Right cardiac atrium (tissue), 5 donors: ENCODE measurements at regions not wholly inside any gene's neighbourhood (a gene's known extent, or its start where the extent isn't known, plus 50 kb on each side); places are given as distances from the start of the nearest gene placed in this dataset.
A peak's percentile ranks its signal among the peaks of the same experiment; 100 is the strongest.

Experiments used
- ATAC-seq, 2 donors: fragments of 200-7000 bp; cut with Tn5 transposase; one replicate each; pipeline versions ENCODE4 v1.8.0 to v1.9.1; 2020; ENCODE audit warnings: moderate library complexity in 2 of 2, mild to moderate bottlenecking in 1 of 2
- DNase-seq, 3 donors: peaks; one replicate each; pipeline ENCODE4 v3.0.0-alpha.2; 2020
- H3K27ac ChIP-seq: one replicate; pipeline ENCODE4 v1.5.1; 2013; ENCODE audit warnings: mild to moderate bottlenecking, low read length, control low read depth, moderate library complexity
- H3K27me3 ChIP-seq: one replicate; pipeline ENCODE4 v1.6.1; 2013; ENCODE audit not compliant: control insufficient read depth, insufficient read depth
- H3K4me1 ChIP-seq: one replicate; pipeline ENCODE4 v1.6.1; 2013; ENCODE audit warnings: low read length; ENCODE audit not compliant: control insufficient read depth, insufficient read depth
- H3K4me3 ChIP-seq: one replicate; pipeline ENCODE4 v1.5.1; 2013; ENCODE audit warnings: low read length, control low read depth
- H3K9me3 ChIP-seq: one replicate; pipeline ENCODE4 v1.6.1; 2013; ENCODE audit warnings: low read length; ENCODE audit not compliant: control insufficient read depth
- WGBS: extraction: QIAGEN DNeasy Blood & Tissue Kit; methylation state at CpG from one replicate; pipeline ENCODE4 v1.1.7; 2013; 5-methylcytosine and 5-hydroxymethylcytosine counted together
- intact Hi-C, 4 donors: fragments of 100-400 bp; cut with DNase I; formaldehyde crosslinking; loops; one replicate each; pipeline versions ENCODE4 v1.11.0 to v1.14.0; 2022 to 2023
- donor health status: healthy with polysubstance abuse.
- donor health status: DM: no; HTN: yes; CAD: no.
- donor health status: DM: no; HTN: no; CAD: no.
- donor health status: DM: no; HTN: yes; CAD: no; lungs with severe emphysema.
- donor health status: DM: yes; HTN: yes; CAD: no.

GRCh38 chr12:30828686-30829085, 73.9 kb upstream of the CAPRIN2 start:
- intact Hi-C loops = no loop called here
- H3K4me1 ChIP-seq = no peaks in the 10 kb centered on the region
- no peaks in the 10 kb centered on the region for H3K27me3 ChIP-seq
- H3K4me3 ChIP-seq = no peak overlapping the region
- 59% methylated on average over 4 of the region's 4 CpGs for WGBS
- ATAC-seq (no peak), DNase-seq (no peak)
- no peaks in the 10 kb centered on the region for H3K9me3 ChIP-seq
- H3K27ac ChIP-seq = no peak overlapping the region

DNA sequence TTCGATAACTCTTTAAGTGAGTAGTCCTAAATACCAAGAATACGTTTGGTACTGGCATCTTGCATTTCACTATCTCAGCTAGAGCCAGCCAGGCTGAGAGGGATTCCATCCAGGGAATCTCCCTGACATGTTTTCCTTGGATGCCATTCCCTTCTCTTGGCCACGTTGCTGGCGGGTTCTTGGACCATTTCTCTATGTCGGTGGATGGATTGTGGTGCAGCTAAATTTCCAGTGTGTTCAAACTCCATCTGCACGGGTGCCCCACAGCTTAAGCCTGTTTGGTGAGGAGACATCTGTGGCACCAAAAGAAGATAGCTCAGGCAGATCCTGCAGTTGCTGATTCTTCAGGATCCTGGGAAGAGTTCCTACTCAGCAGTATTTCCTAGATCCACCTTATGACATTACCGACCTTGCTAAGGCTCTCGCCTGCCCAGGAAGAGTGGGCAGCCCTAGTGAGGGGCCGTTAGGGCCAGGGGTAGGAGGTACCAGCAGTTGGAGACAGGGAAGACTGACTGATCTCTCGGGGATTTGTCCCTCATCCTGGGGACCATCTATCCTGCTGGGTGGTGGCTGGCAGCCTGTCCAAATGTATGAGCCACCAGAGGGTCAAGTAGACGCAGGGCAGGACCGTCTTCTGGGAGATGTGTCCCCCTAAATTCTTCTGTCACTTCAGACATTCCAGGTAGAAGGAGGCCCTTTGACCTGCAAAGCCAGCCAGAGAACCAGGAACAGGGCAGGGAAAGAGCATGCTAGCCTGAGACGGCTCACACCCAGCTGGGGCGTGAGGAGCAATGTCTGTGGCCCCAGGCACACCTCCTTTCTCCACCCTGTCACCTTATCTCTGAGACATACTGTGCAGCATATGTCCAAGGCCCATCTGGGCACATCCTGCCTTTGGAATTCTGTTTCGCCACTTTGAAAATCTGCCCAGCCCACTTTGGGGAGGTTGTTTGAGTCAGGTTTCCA, 72.6 kb upstream of the CAPRIN2 start:
- Histone ChIP-seq H3K27ac (no peak overlapping the region), H3K4me3 (no peak overlapping the region), H3K4me1 (no peaks in the 10 kb centered on the region), H3K9me3 (no peaks in the 10 kb centered on the region), H3K27me3 (no peaks in the 10 kb centered on the region)
- 69% methylated on average over 15 of the region's 15 CpGs for WGBS
- DNase-seq = no peak
- no peak for ATAC-seq
- intact Hi-C loops = no loop called here

DNA sequence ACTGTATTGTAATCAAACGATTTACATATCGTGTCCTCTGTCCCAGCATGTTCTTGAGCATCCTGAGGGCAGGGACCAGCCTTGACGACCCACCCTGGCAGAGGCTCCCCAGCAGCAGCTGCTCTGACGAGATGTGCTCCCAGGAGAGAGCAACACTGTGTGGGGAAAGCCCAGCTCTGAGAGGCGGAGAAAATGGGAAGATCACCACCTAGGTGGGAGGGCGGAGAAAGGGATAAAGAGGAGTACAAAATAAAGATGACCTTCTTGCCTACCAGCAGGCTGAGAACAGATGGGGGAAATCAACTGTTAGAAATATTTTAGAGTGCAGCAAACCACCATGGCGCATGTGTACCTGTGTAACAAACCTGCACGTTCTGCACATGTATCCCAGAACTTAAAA, 71.5 kb upstream of the CAPRIN2 start:
- intact Hi-C loops = no loop called here
- DNase-seq (no peak), ATAC-seq (no peak)
- WGBS = 81% methylated on average over 8 of the region's 8 CpGs
- H3K4me1 ChIP-seq = no peaks in the 10 kb centered on the region
- H3K27ac ChIP-seq = no peak overlapping the region
- no peaks in the 10 kb centered on the region for H3K27me3 ChIP-seq
- H3K9me3 ChIP-seq = no peaks in the 10 kb centered on the region
- H3K4me3 ChIP-seq = no peak overlapping the region

- intact Hi-C loops = no loop called here
- H3K4me3 ChIP-seq = no peak overlapping the region
- 81% methylated on average over 4 of the region's 4 CpGs for WGBS
- ATAC-seq = no peak
- no peak overlapping the region for H3K27ac ChIP-seq
- no peak for DNase-seq
- no peaks in the 10 kb centered on the region for H3K27me3 ChIP-seq
- H3K9me3 ChIP-seq = no peaks in the 10 kb centered on the region
- no peaks in the 10 kb centered on the region for H3K4me1 ChIP-seq
These were observed 70.6 kb upstream of the CAPRIN2 start for GRCh38 chr12:30825341-30825740.

DNA sequence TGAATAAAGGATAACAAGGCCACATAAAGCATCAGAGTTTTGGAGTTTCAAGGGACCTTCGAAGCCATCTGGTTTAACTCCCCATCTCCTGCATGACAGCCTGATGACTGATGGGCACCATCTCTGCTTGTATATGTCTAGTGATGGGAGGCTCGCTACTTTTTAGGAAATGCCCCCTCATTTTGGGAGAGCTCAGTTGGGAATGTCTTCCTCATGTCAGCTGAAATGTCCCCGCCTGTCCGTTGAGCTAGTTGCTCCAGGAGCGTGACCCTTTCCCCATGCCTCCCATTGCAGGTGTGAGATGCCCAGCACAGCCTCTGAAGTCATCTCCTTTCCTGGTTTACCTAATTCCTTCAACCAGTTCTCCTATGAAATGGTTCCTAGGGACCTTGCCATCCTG, 69.6 kb upstream of the CAPRIN2 start:
- Histone ChIP-seq H3K27me3 (no peaks in the 10 kb centered on the region), H3K27ac (no peak overlapping the region), H3K9me3 (no peaks in the 10 kb centered on the region), H3K4me1 (no peaks in the 10 kb centered on the region), H3K4me3 (no peak overlapping the region)
- WGBS = 99% methylated on average over 5 of the region's 5 CpGs
- ATAC-seq (no peak), DNase-seq (no peak)
- intact Hi-C loops = no loop called here

- ATAC-seq (no peak), DNase-seq (no peak)
- no peaks in the 10 kb centered on the region for H3K9me3 ChIP-seq
- H3K4me3 ChIP-seq = no peak overlapping the region
- H3K4me1 ChIP-seq = no peaks in the 10 kb centered on the region
- 90% methylated on average over 13 of the region's 13 CpGs for WGBS
- intact Hi-C loops = no loop called here
- H3K27ac ChIP-seq = no peak overlapping the region
- H3K27me3 ChIP-seq = no peaks in the 10 kb centered on the region
These were observed 69.0 kb upstream of the CAPRIN2 start for GRCh38 chr12:30823764-30824163.

- H3K4me3 ChIP-seq = peak overlapping the region; percentile 51
- ATAC-seq (peak; percentile 73 to 75), DNase-seq (peak; percentile 35 to 81 (median 76))
- WGBS = 47% methylated on average over 32 of the region's 32 CpGs
- H3K27ac ChIP-seq = peak overlapping the region; percentile 40
- intact Hi-C loops = no loop called here
- H3K4me1 ChIP-seq = no peaks in the 10 kb centered on the region
- H3K27me3 ChIP-seq = no peaks in the 10 kb centered on the region
- H3K9me3 ChIP-seq = no peaks in the 10 kb centered on the region
These were observed 68.5 kb upstream of the CAPRIN2 start for GRCh38 chr12:30823156-30823699.

GRCh38 chr12:30822385-30823155, 67.8 kb upstream of the CAPRIN2 start:
- no peaks in the 10 kb centered on the region for H3K4me1 ChIP-seq
- H3K4me3 ChIP-seq = peak overlapping the region; percentile 51
- ATAC-seq (peak; percentile 90 to 93), DNase-seq (peak; percentile 70 to 91 (median 88))
- H3K27ac ChIP-seq = peak overlapping the region; percentile 40
- H3K9me3 ChIP-seq = no peaks in the 10 kb centered on the region
- intact Hi-C loops = no loop called here
- 13% methylated on average over 50 of the region's 50 CpGs for WGBS
- H3K27me3 ChIP-seq = no peaks in the 10 kb centered on the region

DNA sequence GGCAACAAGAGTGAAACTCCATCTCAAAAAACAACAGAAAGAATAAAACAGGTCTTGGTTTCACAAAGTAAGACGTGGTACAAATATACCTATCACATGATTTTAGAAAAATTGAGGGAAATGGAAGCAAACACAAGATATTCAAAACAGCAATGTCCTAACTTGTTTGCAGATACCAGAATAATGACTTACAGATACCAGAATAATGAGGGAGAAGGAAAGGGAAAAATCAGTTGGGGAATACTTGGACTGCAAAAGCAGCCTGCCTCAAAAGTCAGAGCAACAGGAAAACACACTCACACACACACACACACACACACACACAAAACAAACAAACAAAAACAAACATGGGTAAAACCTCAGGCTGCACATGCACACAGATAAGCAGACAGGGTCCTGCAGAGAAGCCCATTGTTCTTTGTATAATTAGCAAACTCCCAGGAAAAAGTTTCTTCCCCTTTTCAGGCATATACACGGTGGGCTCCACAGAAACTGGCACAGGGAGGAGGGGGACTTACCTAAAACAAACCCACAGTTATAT, 65.7 kb upstream of the CAPRIN2 start:
- no peaks in the 10 kb centered on the region for H3K9me3 ChIP-seq
- no peak overlapping the region for H3K4me3 ChIP-seq
- H3K4me1 ChIP-seq = no peaks in the 10 kb centered on the region
- no peak for ATAC-seq
- no peak overlapping the region for H3K27ac ChIP-seq
- H3K27me3 ChIP-seq = no peaks in the 10 kb centered on the region
- intact Hi-C loops = no loop called here
- DNase-seq = no peak
- WGBS = 60% methylated on average over 2 of the region's 2 CpGs

- ATAC-seq (no peak), DNase-seq (no peak)
- Histone ChIP-seq H3K4me3 (no peak overlapping the region), H3K27me3 (no peaks in the 10 kb centered on the region), H3K9me3 (no peaks in the 10 kb centered on the region), H3K4me1 (no peaks in the 10 kb centered on the region), H3K27ac (no peak overlapping the region)
- intact Hi-C loops = no loop called here
- WGBS = 93% methylated on average over 1 of the region's 1 CpG
These were observed 63.8 kb upstream of the CAPRIN2 start for GRCh38 chr12:30818562-30818961.
